ENCODE measurements at regions not wholly inside any gene's neighbourhood (a gene's known extent, or its start where the extent isn't known, plus 50 kb on each side); places are given as distances from the start of the nearest gene placed in this dataset.

DNA sequence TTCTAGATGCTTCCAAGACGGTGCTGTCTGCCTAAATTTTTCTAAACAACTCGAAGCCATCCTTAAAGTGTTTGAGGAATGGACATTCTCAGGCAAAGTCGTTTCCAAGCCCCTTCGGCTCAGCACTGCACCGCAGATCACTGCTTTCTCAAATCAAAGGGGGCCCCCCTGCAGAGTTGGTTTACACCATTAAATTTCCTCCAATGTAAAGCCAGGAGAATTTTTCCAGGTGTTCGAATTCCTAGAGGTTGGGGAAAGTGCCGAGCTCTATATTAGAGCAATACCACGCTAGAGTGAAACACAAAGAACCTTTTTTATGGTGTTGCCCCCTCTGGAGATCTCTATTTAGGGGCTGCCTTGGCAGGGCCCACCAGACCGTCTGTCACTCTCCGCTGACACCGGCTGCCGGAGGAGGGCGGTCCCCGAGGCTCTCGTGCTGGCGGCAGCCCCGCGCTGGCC lies 277.9 kb upstream of the NR2F2 start:
- TF ChIP-seq POLR2AphosphoS5 (IDR thresholded peaks at IDR 0.05; ENCODE audit: low read depth, low read length): no peak
- TF ChIP-seq EZH2 (IDR thresholded peaks at IDR 0.05; ENCODE audit: low read depth, low read length, severe bottlenecking): no peak
- no peak for TF ChIP-seq POLR2A (IDR thresholded peaks at IDR 0.05; ENCODE audit: control extremely low read depth in 1 of 2, low read depth in 2 of 2, low read length in 2 of 2)
- no peak for TF ChIP-seq KDM5A (IDR thresholded peaks at IDR 0.05; ENCODE audit: low read length)
- TF ChIP-seq, protein P1, sequence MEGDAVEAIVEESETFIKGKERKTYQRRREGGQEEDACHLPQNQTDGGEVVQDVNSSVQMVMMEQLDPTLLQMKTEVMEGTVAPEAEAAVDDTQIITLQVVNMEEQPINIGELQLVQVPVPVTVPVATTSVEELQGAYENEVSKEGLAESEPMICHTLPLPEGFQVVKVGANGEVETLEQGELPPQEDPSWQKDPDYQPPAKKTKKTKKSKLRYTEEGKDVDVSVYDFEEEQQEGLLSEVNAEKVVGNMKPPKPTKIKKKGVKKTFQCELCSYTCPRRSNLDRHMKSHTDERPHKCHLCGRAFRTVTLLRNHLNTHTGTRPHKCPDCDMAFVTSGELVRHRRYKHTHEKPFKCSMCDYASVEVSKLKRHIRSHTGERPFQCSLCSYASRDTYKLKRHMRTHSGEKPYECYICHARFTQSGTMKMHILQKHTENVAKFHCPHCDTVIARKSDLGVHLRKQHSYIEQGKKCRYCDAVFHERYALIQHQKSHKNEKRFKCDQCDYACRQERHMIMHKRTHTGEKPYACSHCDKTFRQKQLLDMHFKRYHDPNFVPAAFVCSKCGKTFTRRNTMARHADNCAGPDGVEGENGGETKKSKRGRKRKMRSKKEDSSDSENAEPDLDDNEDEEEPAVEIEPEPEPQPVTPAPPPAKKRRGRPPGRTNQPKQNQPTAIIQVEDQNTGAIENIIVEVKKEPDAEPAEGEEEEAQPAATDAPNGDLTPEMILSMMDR (IDR thresholded peaks at IDR 0.05; ENCODE audit: control extremely low read depth in 1 of 3, insufficient read depth in 1 of 3, low read depth in 1 of 3, low read length in 3 of 3): no peak
- no peak for TF ChIP-seq BCL11A (IDR thresholded peaks at IDR 0.05; ENCODE audit: low read depth in 2 of 2, low read length in 2 of 2)
- TF ChIP-seq, protein P2, sequence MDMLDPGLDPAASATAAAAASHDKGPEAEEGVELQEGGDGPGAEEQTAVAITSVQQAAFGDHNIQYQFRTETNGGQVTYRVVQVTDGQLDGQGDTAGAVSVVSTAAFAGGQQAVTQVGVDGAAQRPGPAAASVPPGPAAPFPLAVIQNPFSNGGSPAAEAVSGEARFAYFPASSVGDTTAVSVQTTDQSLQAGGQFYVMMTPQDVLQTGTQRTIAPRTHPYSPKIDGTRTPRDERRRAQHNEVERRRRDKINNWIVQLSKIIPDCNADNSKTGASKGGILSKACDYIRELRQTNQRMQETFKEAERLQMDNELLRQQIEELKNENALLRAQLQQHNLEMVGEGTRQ (IDR thresholded peaks at IDR 0.05; ENCODE audit: low read length): no peak
- TF ChIP-seq CBX5 (IDR thresholded peaks at IDR 0.05; ENCODE audit: low read depth, low read length): no peak
- no peak for TF ChIP-seq CEBPB (IDR thresholded peaks at IDR 0.05; ENCODE audit: low read depth, low read length)

Measured in H1 (cell line).